ENCODE measurements at regions not wholly inside any gene's neighbourhood (a gene's known extent, or its start where the extent isn't known, plus 50 kb on each side); places are given as distances from the start of the nearest gene placed in this dataset.
A peak's percentile ranks its signal among the peaks of the same experiment; 100 is the strongest.
"Not testable (repeated sequence)": the region's sequence is repeated elsewhere in the genome, so short reads cannot be mapped to it uniquely, and the experiment has no call there.

GRCh38 chr1:147413110-147413605, 128.1 kb upstream of the BCL9 start:
- no peak for DNase-seq (ENCODE audit: extremely low spot score)
- TF ChIP-seq ARNT (IDR thresholded peaks at IDR 0.05) = no peak
- no peak for TF ChIP-seq BHLHE40 (IDR thresholded peaks at IDR 0.05; ENCODE audit: borderline replicate concordance)
- no peak for TF ChIP-seq FOXA1 (IDR thresholded peaks at IDR 0.05)
- no peak for TF ChIP-seq SP1 (IDR thresholded peaks at IDR 0.05)
- no peak for TF ChIP-seq FOXM1 (IDR thresholded peaks at IDR 0.05; ENCODE audit: borderline replicate concordance)
- TF ChIP-seq NFRKB (IDR thresholded peaks at IDR 0.05) = no peak
- TF ChIP-seq HDGF (IDR thresholded peaks at IDR 0.05; ENCODE audit: borderline replicate concordance) = no peak
- no peak for TF ChIP-seq TARDBP (IDR thresholded peaks at IDR 0.05)
- TF ChIP-seq ELF4 (IDR thresholded peaks at IDR 0.05) = no peak
- TF ChIP-seq SUZ12 (IDR thresholded peaks at IDR 0.05) = no peak
- TF ChIP-seq FOXK2 (IDR thresholded peaks at IDR 0.05) = no peak
- no peak for TF ChIP-seq PKNOX1 (IDR thresholded peaks at IDR 0.05)
- CTCF ChIA-PET = no interaction called here
- POLR2A ChIA-PET = no interaction called here

- ChIA-PET POLR2A (no interaction called here), CTCF (no interaction called here)
- TF ChIP-seq SP1 (IDR thresholded peaks at IDR 0.05) = no peak
- TF ChIP-seq FOXA1 (IDR thresholded peaks at IDR 0.05) = no peak
- TF ChIP-seq PKNOX1 (IDR thresholded peaks at IDR 0.05) = peak; percentile 65
- no peak for DNase-seq (ENCODE audit: extremely low spot score)
Observed at GRCh38 chr1:147414505-147415163, 126.7 kb upstream of the BCL9 start.

GRCh38 chr1:147417024-147417423, 124.3 kb upstream of the BCL9 start:
- POLR2A ChIA-PET = no interaction called here
- CTCF ChIA-PET = no interaction called here
- TF ChIP-seq SP1 (IDR thresholded peaks at IDR 0.05) (no peak), FOXA1 (IDR thresholded peaks at IDR 0.05) (no peak), SUZ12 (IDR thresholded peaks at IDR 0.05) (no peak), PKNOX1 (IDR thresholded peaks at IDR 0.05) (no peak), FOXM1 (IDR thresholded peaks at IDR 0.05; ENCODE audit: borderline replicate concordance) (no peak), CTBP1 (IDR thresholded peaks at IDR 0.05; ENCODE audit: borderline replicate concordance) (no peak), HDGF (IDR thresholded peaks at IDR 0.05; ENCODE audit: borderline replicate concordance) (no peak), ZNF384 (IDR thresholded peaks at IDR 0.05) (no peak), L3MBTL2 (conservative IDR thresholded peaks at IDR 0.05) (no peak), FOXK2 (IDR thresholded peaks at IDR 0.05) (no peak), BHLHE40 (IDR thresholded peaks at IDR 0.05; ENCODE audit: borderline replicate concordance) (no peak), NFRKB (IDR thresholded peaks at IDR 0.05) (no peak), TARDBP (IDR thresholded peaks at IDR 0.05) (no peak)
- no peak for DNase-seq (ENCODE audit: extremely low spot score)

- CTCF ChIA-PET; DNase-seq (ENCODE audit: extremely low spot score): not testable (repeated sequence)
- POLR2A ChIA-PET = interaction anchor here (0.6 kb wide), 1 partner anchor 13 kb away, joined by 3 read pairs; no protein-coding TSS in a partner anchor
Observed at GRCh38 chr1:147423100-147423827, 118.0 kb upstream of the BCL9 start.

GRCh38 chr1:147434921-147435320, 106.4 kb upstream of the BCL9 start:
- CTCF ChIA-PET = no interaction called here
- POLR2A ChIA-PET = no interaction called here
- TF ChIP-seq FOXK2 (IDR thresholded peaks at IDR 0.05) (no peak), ZNF384 (IDR thresholded peaks at IDR 0.05) (no peak)

GRCh38 chr1:147444381-147444780, 96.9 kb upstream of the BCL9 start:
- CTCF ChIA-PET = no interaction called here
- no peak for DNase-seq (ENCODE audit: extremely low spot score)
- TF ChIP-seq ARNT (IDR thresholded peaks at IDR 0.05) (no peak), TARDBP (IDR thresholded peaks at IDR 0.05) (no peak), BHLHE40 (IDR thresholded peaks at IDR 0.05; ENCODE audit: borderline replicate concordance) (no peak), HDGF (IDR thresholded peaks at IDR 0.05; ENCODE audit: borderline replicate concordance) (no peak), ELF4 (IDR thresholded peaks at IDR 0.05) (no peak), FOXM1 (IDR thresholded peaks at IDR 0.05; ENCODE audit: borderline replicate concordance) (no peak), NFRKB (IDR thresholded peaks at IDR 0.05) (no peak), SUZ12 (IDR thresholded peaks at IDR 0.05) (no peak), LEF1 (IDR thresholded peaks at IDR 0.05; ENCODE audit: borderline replicate concordance) (no peak), ZNF384 (IDR thresholded peaks at IDR 0.05) (no peak), PKNOX1 (IDR thresholded peaks at IDR 0.05) (no peak), L3MBTL2 (conservative IDR thresholded peaks at IDR 0.05) (no peak), FOXA1 (IDR thresholded peaks at IDR 0.05) (no peak), FOXK2 (IDR thresholded peaks at IDR 0.05) (no peak), CTBP1 (IDR thresholded peaks at IDR 0.05; ENCODE audit: borderline replicate concordance) (no peak), SP1 (IDR thresholded peaks at IDR 0.05) (no peak)
- POLR2A ChIA-PET = no interaction called here

More at GRCh38 chr1:147434921-147435320, 106.4 kb upstream of the BCL9 start:
- DNase-seq (ENCODE audit: extremely low spot score) = no peak

All from HEK293T (cell line).